ENCODE measurements at regions not wholly inside any gene's neighbourhood (a gene's known extent, or its start where the extent isn't known, plus 50 kb on each side); places are given as distances from the start of the nearest gene placed in this dataset.

- no peak for FAIRE-seq
- peaks cover 0 to 3% (median 0%) of the 10 kb centered on the region in 3 donors for H3K27me3 ChIP-seq (ENCODE audit: control insufficient read depth in 3 of 3, insufficient read depth in 3 of 3, low read length in 3 of 3)
- no peak overlapping the region for H3K4me3 ChIP-seq (ENCODE audit: low read depth in 1 of 3, low read length in 3 of 3)
- DNase-seq: no peak
- H3K36me3 ChIP-seq (ENCODE audit: control insufficient read depth in 3 of 3, insufficient read depth in 2 of 3, low read depth in 1 of 3, low read length in 3 of 3): no peaks in the 10 kb centered on the region
- H3K4me1 ChIP-seq (ENCODE audit: control insufficient read depth in 3 of 3, insufficient read depth in 2 of 3, low read depth in 1 of 3, low read length in 2 of 3): no peaks in the 10 kb centered on the region
- no peak overlapping the region for H3K27ac ChIP-seq (ENCODE audit: low read depth in 1 of 3, low read length in 2 of 3)
- WGBS, 3 donors: 39 to 62% (median 53%) methylated on average over 2 of the region's 2 CpGs
- no peaks in the 10 kb centered on the region for H3K9me3 ChIP-seq (ENCODE audit: control insufficient read depth in 2 of 2, insufficient read depth in 1 of 2, low read depth in 1 of 2, low read length in 1 of 2)
Observed at GRCh38 chr1:60296794-60297193, 223.2 kb upstream of the C1orf87 start.

- no peak overlapping the region for H3K4me3 ChIP-seq (ENCODE audit: low read depth in 1 of 3, low read length in 3 of 3)
- no peaks in the 10 kb centered on the region for H3K27me3 ChIP-seq (ENCODE audit: control insufficient read depth in 3 of 3, insufficient read depth in 3 of 3, low read length in 3 of 3)
- H3K27ac ChIP-seq (ENCODE audit: low read depth in 1 of 3, low read length in 2 of 3): no peak overlapping the region
- H3K9me3 ChIP-seq (ENCODE audit: control insufficient read depth in 2 of 2, insufficient read depth in 1 of 2, low read depth in 1 of 2, low read length in 1 of 2): no peaks in the 10 kb centered on the region
- H3K4me1 ChIP-seq (ENCODE audit: control insufficient read depth in 3 of 3, insufficient read depth in 2 of 3, low read depth in 1 of 3, low read length in 2 of 3): no peaks in the 10 kb centered on the region
- WGBS, 3 donors: 78 to 88% (median 83%) methylated on average over 1 of the region's 1 CpG
- no peak for FAIRE-seq
- no peaks in the 10 kb centered on the region for H3K36me3 ChIP-seq (ENCODE audit: control insufficient read depth in 3 of 3, insufficient read depth in 2 of 3, low read depth in 1 of 3, low read length in 3 of 3)
- no peak for DNase-seq
Observed at GRCh38 chr1:60292140-60292539, 218.6 kb upstream of the C1orf87 start.

GRCh38 chr1:60290393-60290792, 216.8 kb upstream of the C1orf87 start:
- Histone ChIP-seq H3K27ac (ENCODE audit: low read depth in 1 of 3, low read length in 2 of 3) (no peak overlapping the region), H3K4me1 (ENCODE audit: control insufficient read depth in 3 of 3, insufficient read depth in 2 of 3, low read depth in 1 of 3, low read length in 2 of 3) (no peaks in the 10 kb centered on the region), H3K4me3 (ENCODE audit: low read depth in 1 of 3, low read length in 3 of 3) (no peak overlapping the region), H3K9me3 (ENCODE audit: control insufficient read depth in 2 of 2, insufficient read depth in 1 of 2, low read depth in 1 of 2, low read length in 1 of 2) (no peaks in the 10 kb centered on the region), H3K36me3 (ENCODE audit: control insufficient read depth in 3 of 3, insufficient read depth in 2 of 3, low read depth in 1 of 3, low read length in 3 of 3) (no peaks in the 10 kb centered on the region), H3K27me3 (ENCODE audit: control insufficient read depth in 3 of 3, insufficient read depth in 3 of 3, low read length in 3 of 3) (no peaks in the 10 kb centered on the region)
- FAIRE-seq (no peak), DNase-seq (no peak)
- WGBS, 3 donors: 83 to 91% (median 88%) methylated on average over 6 of the region's 6 CpGs

- no peaks in the 10 kb centered on the region for H3K27me3 ChIP-seq (ENCODE audit: control insufficient read depth in 3 of 3, insufficient read depth in 3 of 3, low read length in 3 of 3)
- no peak overlapping the region for H3K4me3 ChIP-seq (ENCODE audit: low read depth in 1 of 3, low read length in 3 of 3)
- no peaks in the 10 kb centered on the region for H3K36me3 ChIP-seq (ENCODE audit: control insufficient read depth in 3 of 3, insufficient read depth in 2 of 3, low read depth in 1 of 3, low read length in 3 of 3)
- H3K9me3 ChIP-seq (ENCODE audit: control insufficient read depth in 2 of 2, insufficient read depth in 1 of 2, low read depth in 1 of 2, low read length in 1 of 2): no peaks in the 10 kb centered on the region
- 52 to 86% (median 65%) methylated on average over 1 of the region's 1 CpG for WGBS, 3 donors
- H3K4me1 ChIP-seq (ENCODE audit: control insufficient read depth in 3 of 3, insufficient read depth in 2 of 3, low read depth in 1 of 3, low read length in 2 of 3): no peaks in the 10 kb centered on the region
- no peak overlapping the region for H3K27ac ChIP-seq (ENCODE audit: low read depth in 1 of 3, low read length in 2 of 3)
- DNase-seq: no peak
- FAIRE-seq: no peak
Observed at GRCh38 chr1:60287536-60287935, 214.0 kb upstream of the C1orf87 start.

- H3K36me3 ChIP-seq (ENCODE audit: control insufficient read depth in 3 of 3, insufficient read depth in 2 of 3, low read depth in 1 of 3, low read length in 3 of 3): no peaks in the 10 kb centered on the region
- no peak for DNase-seq
- H3K4me3 ChIP-seq (ENCODE audit: low read depth in 1 of 3, low read length in 3 of 3): no peak overlapping the region
- no peaks in the 10 kb centered on the region for H3K9me3 ChIP-seq (ENCODE audit: control insufficient read depth in 2 of 2, insufficient read depth in 1 of 2, low read depth in 1 of 2, low read length in 1 of 2)
- no peak for FAIRE-seq
- WGBS, 3 donors: 91 to 96% (median 96%) methylated on average over 2 of the region's 2 CpGs
- H3K4me1 ChIP-seq (ENCODE audit: control insufficient read depth in 3 of 3, insufficient read depth in 2 of 3, low read depth in 1 of 3, low read length in 2 of 3): no peaks in the 10 kb centered on the region
- no peak overlapping the region for H3K27ac ChIP-seq (ENCODE audit: low read depth in 1 of 3, low read length in 2 of 3)
- H3K27me3 ChIP-seq (ENCODE audit: control insufficient read depth in 3 of 3, insufficient read depth in 3 of 3, low read length in 3 of 3): no peaks in the 10 kb centered on the region
Observed at GRCh38 chr1:60283690-60284089, 210.1 kb upstream of the C1orf87 start.

GRCh38 chr1:60281360-60281932, 207.9 kb upstream of the C1orf87 start:
- FAIRE-seq (no peak), DNase-seq (peak; percentile 49 to 65)
- Histone ChIP-seq H3K9me3 (ENCODE audit: control insufficient read depth in 2 of 2, insufficient read depth in 1 of 2, low read depth in 1 of 2, low read length in 1 of 2) (no peaks in the 10 kb centered on the region), H3K4me1 (ENCODE audit: control insufficient read depth in 3 of 3, insufficient read depth in 2 of 3, low read depth in 1 of 3, low read length in 2 of 3) (no peaks in the 10 kb centered on the region), H3K27ac (ENCODE audit: low read depth in 1 of 3, low read length in 2 of 3) (no peak overlapping the region), H3K36me3 (ENCODE audit: control insufficient read depth in 3 of 3, insufficient read depth in 2 of 3, low read depth in 1 of 3, low read length in 3 of 3) (no peaks in the 10 kb centered on the region), H3K27me3 (ENCODE audit: control insufficient read depth in 3 of 3, insufficient read depth in 3 of 3, low read length in 3 of 3) (no peaks in the 10 kb centered on the region), H3K4me3 (ENCODE audit: low read depth in 1 of 3, low read length in 3 of 3) (no peak overlapping the region)
- WGBS, 3 donors: 14 to 16% (median 15%) methylated on average over 9 of the region's 9 CpGs

DNA sequence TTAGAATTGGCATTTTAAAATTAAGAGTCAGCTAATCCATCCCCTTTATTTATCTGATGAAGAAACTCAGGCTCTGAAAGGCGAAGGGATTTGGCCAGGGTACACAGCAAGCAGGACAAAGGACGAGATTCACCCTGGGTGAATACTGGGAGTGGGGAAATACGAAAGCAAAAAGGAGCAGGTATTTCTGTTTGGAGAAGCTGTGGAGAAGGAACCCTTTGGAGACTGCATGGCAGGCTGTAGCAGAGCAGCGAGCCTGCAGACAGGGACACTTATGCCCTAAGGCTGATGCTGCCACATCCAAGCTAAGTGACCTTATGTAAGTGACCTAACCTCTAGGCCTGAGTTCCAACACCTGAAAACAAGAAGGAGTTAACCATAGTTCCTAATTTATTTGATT, 207.2 kb upstream of the C1orf87 start:
- Histone ChIP-seq H3K9me3 (ENCODE audit: control insufficient read depth in 2 of 2, insufficient read depth in 1 of 2, low read depth in 1 of 2, low read length in 1 of 2) (no peaks in the 10 kb centered on the region), H3K36me3 (ENCODE audit: control insufficient read depth in 3 of 3, insufficient read depth in 2 of 3, low read depth in 1 of 3, low read length in 3 of 3) (no peaks in the 10 kb centered on the region), H3K4me1 (ENCODE audit: control insufficient read depth in 3 of 3, insufficient read depth in 2 of 3, low read depth in 1 of 3, low read length in 2 of 3) (no peaks in the 10 kb centered on the region), H3K4me3 (ENCODE audit: low read depth in 1 of 3, low read length in 3 of 3) (no peak overlapping the region), H3K27ac (ENCODE audit: low read depth in 1 of 3, low read length in 2 of 3) (no peak overlapping the region), H3K27me3 (ENCODE audit: control insufficient read depth in 3 of 3, insufficient read depth in 3 of 3, low read length in 3 of 3) (no peaks in the 10 kb centered on the region)
- WGBS, 3 donors: 79 to 89% (median 84%) methylated on average over 4 of the region's 4 CpGs
- DNase-seq: no peak
- FAIRE-seq: no peak

DNA sequence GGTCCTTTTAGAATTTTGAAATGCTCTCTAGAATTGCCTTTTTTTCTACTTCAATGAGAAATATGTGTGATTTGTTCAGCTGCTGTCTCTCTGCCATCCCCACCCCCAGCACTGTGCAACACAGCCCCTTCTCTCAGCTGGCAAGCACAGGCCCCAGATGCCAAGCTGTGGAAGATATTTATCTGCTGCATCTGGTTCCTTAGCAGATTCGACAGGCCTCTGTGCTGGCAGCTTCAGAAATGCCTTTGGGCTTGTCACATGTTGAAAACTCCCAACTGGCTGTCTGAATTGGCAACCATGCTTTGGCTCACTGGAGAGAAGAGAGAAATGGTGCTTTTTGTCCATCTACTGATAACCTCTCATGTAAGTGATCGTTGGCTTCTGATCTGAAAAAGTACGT, 206.7 kb upstream of the C1orf87 start:
- FAIRE-seq: no peak
- DNase-seq: no peak
- 53 to 59% (median 56%) methylated on average over 3 of the region's 3 CpGs for WGBS, 3 donors

DNA sequence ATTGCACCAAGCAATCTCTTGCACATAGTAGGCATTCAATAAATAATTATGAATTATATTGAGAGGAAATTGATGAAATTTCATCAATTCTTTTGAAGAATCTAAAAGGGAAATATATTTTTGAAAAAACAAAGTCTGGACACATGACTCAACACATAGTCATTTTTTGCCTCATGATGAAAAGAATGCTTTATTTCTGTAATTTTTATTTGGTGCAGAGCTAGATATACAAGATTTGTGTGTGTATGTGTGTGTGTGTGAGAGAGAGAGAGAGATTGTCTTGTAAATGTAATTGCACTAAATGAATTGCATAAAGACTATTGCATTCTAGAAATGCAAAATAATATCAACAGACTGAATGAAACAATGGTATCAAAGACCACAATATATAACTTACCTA, 206.2 kb upstream of the C1orf87 start:
- no peak overlapping the region for H3K4me3 ChIP-seq (ENCODE audit: low read depth in 1 of 3, low read length in 3 of 3)
- H3K27me3 ChIP-seq (ENCODE audit: control insufficient read depth in 3 of 3, insufficient read depth in 3 of 3, low read length in 3 of 3): no peaks in the 10 kb centered on the region
- DNase-seq (no peak), FAIRE-seq (no peak)
- H3K9me3 ChIP-seq (ENCODE audit: control insufficient read depth in 2 of 2, insufficient read depth in 1 of 2, low read depth in 1 of 2, low read length in 1 of 2): no peaks in the 10 kb centered on the region
- no peaks in the 10 kb centered on the region for H3K36me3 ChIP-seq (ENCODE audit: control insufficient read depth in 3 of 3, insufficient read depth in 2 of 3, low read depth in 1 of 3, low read length in 3 of 3)
- H3K27ac ChIP-seq (ENCODE audit: low read depth in 1 of 3, low read length in 2 of 3): no peak overlapping the region
- H3K4me1 ChIP-seq (ENCODE audit: control insufficient read depth in 3 of 3, insufficient read depth in 2 of 3, low read depth in 1 of 3, low read length in 2 of 3): no peaks in the 10 kb centered on the region

More for the DNA sequence above, 206.7 kb upstream of the C1orf87 start:
- no peaks in the 10 kb centered on the region for H3K4me1 ChIP-seq (ENCODE audit: control insufficient read depth in 3 of 3, insufficient read depth in 2 of 3, low read depth in 1 of 3, low read length in 2 of 3)
- no peaks in the 10 kb centered on the region for H3K27me3 ChIP-seq (ENCODE audit: control insufficient read depth in 3 of 3, insufficient read depth in 3 of 3, low read length in 3 of 3)
- no peaks in the 10 kb centered on the region for H3K36me3 ChIP-seq (ENCODE audit: control insufficient read depth in 3 of 3, insufficient read depth in 2 of 3, low read depth in 1 of 3, low read length in 3 of 3)
- H3K4me3 ChIP-seq (ENCODE audit: low read depth in 1 of 3, low read length in 3 of 3): no peak overlapping the region
- H3K9me3 ChIP-seq (ENCODE audit: control insufficient read depth in 2 of 2, insufficient read depth in 1 of 2, low read depth in 1 of 2, low read length in 1 of 2): no peaks in the 10 kb centered on the region
- H3K27ac ChIP-seq (ENCODE audit: low read depth in 1 of 3, low read length in 2 of 3): no peak overlapping the region
